SIG-M5 treated with dmso at 0.1 percent for 504 hours (cell line): ENCODE measurements at regions not wholly inside any gene's neighbourhood (a gene's known extent, or its start where the extent isn't known, plus 50 kb on each side); places are given as distances from the start of the nearest gene placed in this dataset.
"Not testable (repeated sequence)": the region's sequence is repeated elsewhere in the genome, so short reads cannot be mapped to it uniquely, and the experiment has no call there.

ENCODE experiments used
- DNase-seq: peaks from one replicate; lab custom pipeline; 2025; ENCODE audit not compliant: unreplicated experiment; lab: John Stamatoyannopoulos, UW

DNA sequence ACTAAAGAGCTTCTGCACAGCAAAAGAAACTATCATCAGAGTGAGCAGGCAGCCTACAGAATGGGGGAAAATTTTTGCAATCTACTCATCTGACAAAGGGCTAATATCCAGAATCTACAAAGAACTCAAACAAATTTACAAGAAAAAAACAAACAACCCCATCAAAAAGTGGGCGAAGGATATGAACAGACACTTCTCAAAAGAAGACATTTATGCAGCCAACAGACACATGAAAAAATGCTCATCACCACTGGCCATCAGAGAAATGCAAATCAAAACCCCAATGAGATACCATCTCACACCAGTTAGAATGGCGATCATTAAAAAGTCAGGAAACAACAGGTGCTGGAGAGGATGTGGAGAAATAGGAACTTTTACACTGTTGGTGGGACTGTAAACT, 372.8 kb upstream of the CCL2 start:
- not testable (repeated sequence) for DNase-seq

GRCh38 chr17:33882677-33883076, 372.4 kb upstream of the CCL2 start:
- DNase-seq = not testable (repeated sequence)

- no peak for DNase-seq
Observed at GRCh38 chr17:33888455-33888854, 366.6 kb upstream of the CCL2 start.

- no peak for DNase-seq
Observed at GRCh38 chr17:33889040-33889439, 366.0 kb upstream of the CCL2 start.

DNA sequence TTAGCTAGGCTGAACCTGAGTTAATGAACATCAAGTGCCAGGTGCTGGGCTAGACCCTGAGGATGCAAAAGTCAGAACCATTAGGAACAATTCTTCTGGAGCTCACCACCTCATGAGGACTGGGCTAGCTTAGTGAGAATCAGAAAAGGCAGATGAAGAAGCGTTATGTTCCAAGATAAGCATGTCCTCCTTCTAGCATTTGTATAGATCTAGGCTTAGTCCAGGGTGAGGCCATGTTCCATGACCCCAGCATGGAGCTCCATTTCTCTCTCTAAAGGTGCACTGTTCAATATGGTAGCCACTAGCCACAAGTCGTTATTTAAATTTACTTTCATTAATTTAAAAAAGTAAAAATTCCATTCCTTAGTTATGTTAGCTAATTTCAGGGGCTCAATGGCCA, 365.3 kb upstream of the CCL2 start:
- no peak for DNase-seq

GRCh38 chr17:33892717-33893591, 362.1 kb upstream of the CCL2 start:
- DNase-seq = no peak

- DNase-seq = no peak
Observed at GRCh38 chr17:33895491-33895890, 359.6 kb upstream of the CCL2 start.

DNA sequence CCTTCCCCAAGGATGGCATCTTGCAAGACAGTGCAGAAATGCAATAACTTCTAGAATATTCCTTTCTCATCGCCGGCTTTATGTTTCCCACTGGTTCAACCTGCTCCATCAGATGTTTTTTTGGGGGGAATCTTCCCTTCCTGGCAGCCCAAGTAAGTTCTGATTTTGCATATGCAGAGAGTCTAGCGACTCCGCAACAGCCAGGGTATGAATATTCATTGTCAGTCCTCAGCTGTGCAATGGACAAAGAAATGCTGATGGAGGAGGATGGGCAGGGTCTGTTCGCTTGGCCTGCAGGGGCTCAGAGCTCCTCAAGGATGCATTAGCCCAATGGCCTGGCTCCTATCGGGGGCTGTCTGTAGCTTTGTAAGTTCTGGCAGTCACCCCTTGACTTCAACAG, 358.8 kb upstream of the CCL2 start:
- DNase-seq = no peak

DNA sequence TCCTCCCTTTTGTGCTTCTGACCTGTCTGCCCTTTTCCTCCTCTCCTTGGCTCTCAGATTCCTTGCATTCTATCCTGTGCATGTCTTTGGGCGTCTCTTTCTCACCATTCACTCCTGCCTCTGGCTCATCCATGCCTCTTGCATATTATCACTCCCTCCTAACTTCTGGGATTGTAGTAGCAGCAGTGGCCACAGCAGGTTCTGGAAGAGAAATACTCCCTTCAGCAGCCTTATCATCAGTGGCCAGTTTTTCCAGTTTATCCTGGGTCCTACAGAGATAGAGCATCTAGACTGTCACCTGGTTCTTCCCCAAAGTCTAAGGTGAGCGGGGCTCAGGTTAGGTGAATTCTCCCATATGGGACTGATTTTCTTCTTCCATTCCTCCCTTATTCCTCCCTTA, 354.0 kb upstream of the CCL2 start:
- DNase-seq = no peak

DNA sequence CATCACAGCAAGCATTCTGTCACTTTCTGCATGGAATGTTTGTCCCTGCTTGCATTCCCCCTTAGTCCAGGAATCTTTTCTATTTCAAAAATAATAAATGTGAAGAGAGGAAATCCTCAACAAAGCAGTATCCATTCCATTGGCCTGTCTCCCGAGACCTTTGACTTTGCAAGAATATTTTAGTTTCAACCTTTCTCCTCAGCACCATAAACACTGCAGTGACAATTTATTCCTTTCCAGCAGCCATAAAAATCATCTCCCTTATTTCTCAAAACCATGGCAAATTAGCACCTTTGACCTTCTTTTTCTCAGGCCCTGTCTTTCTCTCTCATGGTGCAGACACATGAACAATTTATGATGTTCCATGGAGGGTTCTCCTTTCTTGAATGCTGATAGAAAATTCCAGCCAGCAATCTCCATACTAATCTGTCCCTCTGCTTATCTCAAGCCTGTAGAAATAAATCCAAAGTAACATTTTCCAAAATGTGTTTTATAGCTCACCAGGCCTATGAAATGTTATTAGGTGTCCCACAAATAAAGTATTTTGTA, 352.1 kb upstream of the CCL2 start:
- no peak for DNase-seq

GRCh38 chr17:33904476-33904875, 350.6 kb upstream of the CCL2 start:
- no peak for DNase-seq

- DNase-seq = no peak
Observed at GRCh38 chr17:33905338-33905800, 349.7 kb upstream of the CCL2 start.

GRCh38 chr17:33908363-33909064, 346.6 kb upstream of the CCL2 start:
- DNase-seq = no peak

- DNase-seq = no peak
Observed at GRCh38 chr17:33910200-33910857, 344.8 kb upstream of the CCL2 start.

DNA sequence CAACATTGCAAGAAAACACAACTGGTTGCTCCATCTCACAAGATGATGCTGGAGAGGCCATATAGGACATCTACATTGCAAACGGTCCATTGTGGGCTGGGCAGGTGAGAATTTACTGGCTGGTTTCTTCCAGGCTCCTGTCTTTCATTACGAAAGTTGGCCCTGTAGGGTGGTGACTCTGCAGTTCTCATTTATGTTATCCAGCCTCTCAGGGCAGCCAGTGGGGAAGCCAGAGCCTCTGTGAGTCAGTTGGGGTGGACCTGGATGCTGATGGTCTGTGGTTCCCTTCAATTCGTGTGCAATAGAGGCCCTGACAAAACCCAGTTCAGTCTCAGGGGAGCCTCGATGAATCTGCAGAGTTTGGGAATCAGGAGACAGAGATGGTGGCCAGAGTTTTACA, 341.0 kb upstream of the CCL2 start:
- DNase-seq = no peak

DNA sequence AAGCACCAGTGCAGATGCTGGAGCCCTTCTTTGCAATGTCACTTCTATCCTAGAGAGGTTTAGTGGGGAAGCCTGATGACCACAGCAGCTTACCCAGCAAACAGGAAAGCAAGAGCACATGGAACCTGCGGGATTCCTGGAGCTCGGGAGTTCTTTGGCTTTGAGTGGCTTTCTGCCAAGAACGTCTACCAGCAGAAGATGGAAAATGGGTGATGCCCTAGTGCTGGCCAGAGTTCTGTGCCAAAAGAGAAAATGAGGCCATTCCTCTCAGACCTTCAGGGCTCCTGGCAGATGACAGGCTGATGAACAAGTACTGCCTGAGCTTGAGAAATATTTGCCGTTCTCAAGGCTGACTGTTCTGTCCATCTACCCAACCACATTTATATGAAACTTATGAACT, 332.1 kb upstream of the CCL2 start:
- no peak for DNase-seq

DNA sequence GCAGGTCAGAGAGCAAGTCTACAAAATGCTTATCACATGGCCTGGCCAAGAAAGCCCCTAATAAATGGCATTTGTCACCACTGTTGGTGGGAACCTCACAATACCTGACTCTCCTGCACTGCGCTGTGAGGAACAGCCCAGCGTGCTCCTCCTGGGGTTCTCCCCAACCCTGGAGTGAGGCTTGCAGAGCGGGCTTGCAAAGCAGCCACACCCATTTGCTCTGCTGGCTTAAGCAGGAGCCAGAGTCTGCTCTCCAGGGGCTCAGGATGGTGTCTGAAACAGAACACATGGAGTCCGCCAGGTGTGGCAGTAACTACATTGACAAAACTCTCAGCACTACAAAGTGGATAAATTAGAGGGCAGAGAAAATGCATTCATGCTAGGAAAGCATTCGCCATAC, 331.0 kb upstream of the CCL2 start:
- DNase-seq = no peak

DNA sequence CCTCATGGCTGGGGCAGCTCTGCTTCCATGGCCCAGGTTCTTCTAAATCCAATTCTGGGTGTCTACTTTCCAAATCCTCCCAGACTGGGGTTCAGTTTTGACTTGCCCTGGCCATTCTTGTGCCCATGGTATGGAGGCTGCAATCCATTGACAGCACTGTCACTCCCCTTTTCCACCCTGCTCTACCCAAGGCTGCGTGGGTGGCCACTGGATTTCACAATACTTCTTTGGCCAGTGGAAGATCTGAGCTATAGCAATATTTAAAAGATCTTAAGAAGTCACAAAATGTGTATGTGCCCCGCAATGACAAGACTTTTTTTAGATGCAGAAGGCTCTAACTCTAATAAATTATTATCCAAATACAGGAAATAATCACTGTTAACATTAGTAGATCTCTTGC, 329.4 kb upstream of the CCL2 start:
- DNase-seq = no peak

- no peak for DNase-seq
Observed at GRCh38 chr17:33927732-33928133, 327.4 kb upstream of the CCL2 start.

GRCh38 chr17:33929181-33929724, 325.8 kb upstream of the CCL2 start:
- no peak for DNase-seq

- DNase-seq = not testable (repeated sequence)
Observed at GRCh38 chr17:33931148-33931814, 323.8 kb upstream of the CCL2 start.
